Limb (tissue), 2 donors: ENCODE measurements at regions not wholly inside any gene's neighbourhood (a gene's known extent, or its start where the extent isn't known, plus 50 kb on each side); places are given as distances from the start of the nearest gene placed in this dataset.
"Not testable (repeated sequence)": the region's sequence is repeated elsewhere in the genome, so short reads cannot be mapped to it uniquely, and the experiment has no call there.

Experiments
- DNase-seq, 2 donors: peaks; one replicate each; pipeline ENCODE4 v3.0.0-alpha.2; 2016; ENCODE audit errors: extremely low spot score in 2 of 2

DNA sequence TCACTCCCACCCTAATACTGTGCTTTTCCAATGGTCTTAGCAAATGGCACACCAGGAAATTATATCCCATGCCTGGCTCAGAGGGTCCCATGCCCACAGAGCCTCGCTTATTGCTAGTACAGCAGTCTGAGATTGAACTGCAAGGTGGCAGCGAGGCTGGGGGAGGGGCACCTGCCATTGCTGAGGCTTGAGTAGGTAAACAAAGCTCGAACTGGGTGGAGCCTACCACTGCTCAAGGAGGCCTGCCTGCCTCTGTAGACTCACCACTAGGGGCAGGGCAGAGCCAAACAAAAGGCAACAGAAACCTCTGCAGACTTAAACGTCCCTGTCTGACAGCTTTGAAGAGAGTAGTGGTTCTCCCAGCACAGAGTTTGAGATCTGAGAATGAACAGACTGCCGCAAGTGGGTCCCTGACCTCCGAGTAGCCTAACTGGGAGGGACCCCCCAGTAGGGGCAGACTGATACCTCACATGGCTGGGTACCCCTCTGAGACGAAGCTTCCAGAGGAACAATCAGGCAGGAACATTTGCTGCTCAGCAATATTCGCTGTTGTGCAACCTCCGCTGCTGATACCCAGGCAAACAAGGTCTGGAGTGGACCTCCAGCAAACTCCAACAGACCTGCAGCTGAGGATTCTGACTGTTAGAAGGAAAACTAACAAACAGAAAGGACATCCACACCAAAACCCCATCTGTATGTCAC is 150.7 kb upstream of the FOXA2 start:
- DNase-seq = not testable (repeated sequence)

DNA sequence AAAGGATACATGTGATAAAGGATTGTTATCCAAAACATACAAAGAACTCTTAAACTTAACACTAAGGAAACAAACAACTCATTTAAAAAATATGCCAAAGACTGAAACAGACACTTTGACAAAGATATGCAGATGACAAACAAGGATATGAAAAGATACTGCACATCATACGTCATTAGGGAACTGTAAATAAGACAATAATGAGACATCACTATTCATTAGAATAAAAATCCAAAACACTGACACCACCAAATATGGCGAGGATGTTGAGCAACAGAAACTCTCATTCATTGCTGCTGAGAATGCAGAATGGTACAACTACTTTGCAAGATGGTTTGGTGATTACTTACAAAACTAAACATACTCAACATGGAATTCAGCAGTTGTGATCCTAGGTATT is 156.5 kb upstream of the FOXA2 start:
- no peak for DNase-seq

DNA sequence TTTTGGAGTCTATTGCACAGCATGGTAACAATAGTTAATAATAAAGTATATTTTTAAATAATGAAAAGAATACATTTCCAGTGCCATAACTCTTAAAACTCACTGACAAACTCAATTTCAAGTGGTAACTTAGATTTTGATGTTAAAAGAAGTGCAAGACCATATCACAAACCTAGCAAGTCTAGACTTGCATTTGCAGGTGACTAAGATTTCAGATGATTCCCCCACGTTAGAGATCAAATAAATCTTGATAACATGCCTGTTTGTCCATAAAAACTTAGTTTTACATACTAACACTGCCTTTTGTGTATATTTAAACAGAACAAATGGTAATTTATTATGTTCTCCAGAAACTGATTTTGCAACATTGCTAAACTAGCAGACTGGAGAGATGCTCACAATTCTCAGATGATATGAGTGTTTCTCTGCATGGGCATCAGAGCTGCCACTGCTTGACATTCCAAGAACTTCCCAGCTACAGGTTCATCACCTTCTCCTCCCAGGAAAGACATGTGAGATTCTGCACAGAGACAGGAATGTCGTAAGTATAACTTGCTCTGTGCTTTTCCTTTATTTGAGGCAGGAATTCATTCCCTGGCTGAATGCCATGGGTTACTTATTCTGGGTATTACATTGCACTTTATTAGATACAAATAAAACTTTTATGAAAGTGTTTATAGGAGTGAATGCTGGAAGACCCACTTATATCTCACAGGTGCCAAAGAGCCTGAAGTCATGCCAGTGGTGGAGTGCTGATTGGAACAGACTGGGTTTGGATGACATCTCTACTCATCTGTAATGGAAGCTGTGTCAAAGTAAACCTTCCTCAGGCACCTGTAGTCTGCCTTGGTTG is 160.2 kb upstream of the FOXA2 start:
- no peak for DNase-seq

DNA sequence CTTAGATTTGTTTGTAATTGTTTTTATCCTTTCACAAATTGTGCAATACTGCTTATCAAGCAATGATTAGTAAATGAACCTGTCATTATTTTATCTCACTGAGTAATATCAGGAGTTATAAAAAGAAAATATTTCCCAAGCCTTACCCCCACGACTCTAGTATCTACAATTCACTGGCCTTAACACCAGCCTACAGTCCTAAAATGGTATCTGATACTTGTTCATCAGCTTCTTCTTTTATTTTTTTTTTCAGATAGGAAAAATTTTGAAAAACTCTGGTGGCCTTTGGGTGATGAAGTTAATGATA is 160.8 kb upstream of the FOXA2 start:
- DNase-seq = no peak

DNA sequence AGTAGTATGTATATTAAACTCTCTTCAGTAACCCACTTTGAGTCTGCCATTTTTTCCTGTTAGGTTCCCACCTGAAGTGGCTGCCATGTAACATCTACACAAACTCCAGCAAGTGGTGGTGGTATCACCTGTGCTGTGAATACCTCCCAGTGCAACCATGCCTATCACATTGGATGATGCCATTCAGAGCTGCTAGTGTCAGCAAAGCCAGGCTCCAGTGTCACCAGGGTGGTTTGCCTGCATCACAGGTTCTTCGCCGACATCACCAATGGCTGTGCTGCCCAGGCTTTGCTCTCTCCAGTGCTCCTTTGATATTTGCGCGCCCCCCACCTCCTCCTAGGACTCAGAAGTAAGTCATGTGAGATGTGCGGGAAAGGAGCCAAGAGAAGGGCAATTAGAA is 162.6 kb upstream of the FOXA2 start:
- no peak for DNase-seq

DNA sequence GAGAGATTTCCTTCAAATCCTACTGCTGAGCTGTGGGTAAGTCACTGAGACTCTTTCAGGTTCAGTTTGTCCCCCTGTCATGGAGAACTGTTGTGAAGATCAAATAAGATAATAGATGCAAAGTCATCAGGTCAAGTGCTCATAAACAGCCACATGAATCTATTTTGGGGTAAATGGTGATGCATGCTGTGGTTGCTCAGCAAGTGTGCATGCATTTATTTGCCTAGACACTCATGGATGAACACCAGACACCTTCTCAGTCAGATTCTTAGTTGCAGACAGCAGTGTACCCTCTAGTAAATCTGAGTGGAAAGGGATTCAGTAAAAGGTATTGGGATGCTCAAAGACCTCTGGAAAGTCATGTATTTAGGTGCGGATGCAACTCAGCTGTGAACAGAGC is 168.0 kb upstream of the FOXA2 start:
- no peak for DNase-seq

DNA sequence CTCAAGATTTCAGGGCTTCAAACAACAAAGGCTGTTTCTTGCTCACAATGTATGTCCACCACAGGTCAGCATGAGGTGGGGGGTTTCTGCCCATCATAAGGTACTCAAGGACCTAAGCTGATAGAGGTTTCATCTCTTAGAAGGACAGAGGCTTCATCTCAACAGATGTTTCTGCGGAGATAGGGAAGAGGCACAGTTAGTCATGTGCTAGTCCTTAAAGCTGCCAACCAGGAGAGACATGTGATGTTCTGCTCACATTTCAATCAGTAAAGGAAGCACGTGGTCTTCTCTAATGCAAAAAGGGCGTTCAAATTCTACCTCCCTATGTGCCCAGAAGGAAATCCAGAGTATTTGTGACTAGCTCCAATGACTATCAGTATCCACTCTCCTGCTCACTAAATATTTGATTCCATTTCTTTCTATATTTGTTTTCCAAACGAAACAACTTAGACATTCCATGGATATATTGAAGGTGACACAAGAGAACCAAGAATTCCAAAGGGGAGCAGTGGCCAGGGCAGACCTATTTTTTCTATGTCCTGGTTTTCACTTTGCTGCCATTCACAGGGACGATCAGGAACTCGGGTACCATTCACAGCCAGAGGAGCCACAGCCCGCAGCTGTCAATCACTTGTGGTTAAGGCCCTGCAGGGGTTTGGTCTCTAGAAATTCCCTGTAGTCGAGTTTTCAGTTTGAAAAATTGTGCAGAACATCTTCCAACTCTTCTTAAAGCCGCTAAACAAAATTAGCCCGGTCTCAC is 173.2 kb upstream of the FOXA2 start:
- no peak for DNase-seq

DNA sequence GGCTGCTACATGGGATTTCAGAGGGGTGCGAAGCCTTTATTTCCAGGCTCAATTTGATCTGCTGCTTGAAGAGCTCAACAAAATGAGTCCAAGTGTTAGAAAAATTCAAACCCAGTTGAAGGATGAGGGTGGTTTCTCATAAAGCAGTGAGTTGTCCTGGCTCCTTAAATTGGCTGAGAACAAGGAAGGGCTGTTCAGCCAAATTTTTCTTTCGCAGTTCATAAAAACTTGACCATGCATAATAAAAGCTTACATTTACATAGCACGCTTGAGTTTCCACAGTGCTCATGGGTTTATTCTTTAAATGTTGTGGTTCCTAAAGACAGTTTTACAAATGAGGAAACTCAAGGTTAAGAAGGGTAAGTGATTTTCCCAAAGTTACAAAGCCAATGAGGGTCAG is 174.4 kb upstream of the FOXA2 start:
- DNase-seq = no peak

DNA sequence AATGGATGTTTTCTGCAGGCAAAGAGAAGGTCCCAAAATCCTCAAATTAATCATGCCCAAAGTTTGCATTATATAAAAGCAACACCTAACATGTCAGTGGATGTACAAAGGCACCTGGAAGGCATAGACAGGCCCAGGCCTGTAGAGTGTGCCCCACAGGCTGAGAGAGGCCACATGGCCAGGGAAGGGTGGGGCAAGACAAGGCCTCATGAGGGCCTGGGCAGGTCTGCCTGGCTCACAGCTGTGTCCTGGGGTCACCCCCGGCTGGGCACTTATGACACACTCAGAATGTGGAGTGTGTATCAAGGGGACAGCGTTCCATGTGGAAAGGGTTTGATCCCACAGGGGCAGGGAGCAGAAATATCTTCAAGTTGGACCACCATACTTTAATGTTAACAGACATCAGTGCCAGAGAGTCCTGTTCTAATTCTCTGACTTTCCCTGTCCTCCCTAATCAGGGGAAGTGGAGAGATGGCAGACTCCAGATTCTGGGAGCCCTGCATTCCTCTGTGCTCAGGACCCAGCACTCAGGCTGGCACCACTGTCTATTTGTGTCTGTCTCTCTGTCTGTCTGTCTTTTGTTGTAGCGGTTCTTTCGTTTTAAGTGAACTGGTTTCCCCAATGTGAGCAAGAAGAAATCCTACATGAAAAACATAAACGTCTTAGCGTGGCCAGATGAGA is 178.3 kb upstream of the FOXA2 start:
- DNase-seq = no peak

DNA sequence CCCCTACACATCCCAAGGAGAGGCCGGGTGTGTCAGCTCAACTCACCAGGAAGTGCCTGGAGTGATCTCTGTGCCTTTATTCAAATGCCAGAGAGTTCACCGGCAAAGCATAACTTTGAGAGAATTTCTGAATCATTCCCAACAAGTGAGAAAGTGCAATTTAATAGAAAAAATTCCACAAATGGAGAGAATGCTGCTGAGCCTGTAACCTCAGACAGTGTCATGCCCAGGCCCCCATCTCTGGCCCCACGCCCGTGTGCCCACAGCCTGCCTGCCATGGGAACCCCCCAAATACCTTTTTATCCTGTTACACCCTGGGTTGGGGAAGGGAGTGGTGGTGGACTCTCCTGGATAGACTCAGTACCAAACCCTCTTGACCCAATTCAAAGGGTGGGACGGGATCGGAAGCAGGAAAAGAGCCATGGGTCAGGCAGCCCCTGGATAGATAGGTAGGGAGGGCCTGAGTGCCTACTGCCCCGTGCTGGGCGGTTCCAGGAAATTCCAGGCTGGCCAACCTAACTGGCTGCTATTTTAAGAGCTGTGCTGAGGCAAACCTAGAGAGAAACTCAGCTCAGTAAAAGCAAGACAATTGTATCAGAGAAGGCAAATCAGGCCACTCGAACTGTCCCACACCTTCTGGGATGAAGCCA is 179.0 kb upstream of the FOXA2 start:
- no peak for DNase-seq

DNA sequence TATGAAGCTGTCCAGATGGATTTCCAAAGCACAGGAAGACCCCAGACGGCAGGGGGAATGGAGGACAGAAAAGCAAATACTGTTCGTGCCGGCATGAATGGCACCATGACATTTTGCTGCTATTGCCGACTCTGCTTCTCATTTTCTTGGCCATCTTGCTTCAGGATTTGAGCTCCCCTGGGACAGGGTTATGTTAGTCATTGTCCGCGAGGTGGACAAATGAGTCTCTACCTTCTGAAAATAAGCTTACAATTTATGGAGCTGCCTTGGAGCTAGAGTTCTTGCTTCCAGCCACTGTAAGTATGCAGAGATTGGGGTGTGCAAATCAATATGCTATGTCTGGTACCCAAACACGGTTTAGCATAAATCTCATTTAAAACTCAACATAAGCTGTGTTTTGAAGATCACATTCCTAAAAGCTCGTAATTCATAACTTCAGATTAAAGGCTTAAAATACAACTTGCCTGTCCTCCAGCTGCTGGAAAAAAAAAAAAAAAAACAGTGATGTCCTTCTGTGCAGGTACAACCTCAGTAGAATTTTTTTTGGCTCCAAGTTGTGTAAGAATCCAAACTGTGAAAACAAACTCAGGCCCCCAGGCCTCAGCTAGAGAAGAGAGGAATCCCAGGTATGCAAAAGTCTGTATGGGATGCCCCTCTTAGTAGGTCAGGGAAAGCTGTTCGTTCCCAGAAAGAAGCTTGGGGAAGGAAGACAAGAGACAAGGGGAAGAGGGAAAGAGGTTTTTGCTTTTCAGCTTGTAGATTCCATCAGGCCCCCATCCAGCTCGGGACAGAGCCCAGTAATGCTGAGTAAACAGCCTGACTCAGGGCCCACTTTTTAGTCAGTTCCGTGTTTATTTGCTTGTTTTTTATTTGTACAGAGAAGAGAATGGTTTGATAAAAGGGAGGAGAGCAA is 184.2 kb upstream of the FOXA2 start:
- DNase-seq = no peak

DNA sequence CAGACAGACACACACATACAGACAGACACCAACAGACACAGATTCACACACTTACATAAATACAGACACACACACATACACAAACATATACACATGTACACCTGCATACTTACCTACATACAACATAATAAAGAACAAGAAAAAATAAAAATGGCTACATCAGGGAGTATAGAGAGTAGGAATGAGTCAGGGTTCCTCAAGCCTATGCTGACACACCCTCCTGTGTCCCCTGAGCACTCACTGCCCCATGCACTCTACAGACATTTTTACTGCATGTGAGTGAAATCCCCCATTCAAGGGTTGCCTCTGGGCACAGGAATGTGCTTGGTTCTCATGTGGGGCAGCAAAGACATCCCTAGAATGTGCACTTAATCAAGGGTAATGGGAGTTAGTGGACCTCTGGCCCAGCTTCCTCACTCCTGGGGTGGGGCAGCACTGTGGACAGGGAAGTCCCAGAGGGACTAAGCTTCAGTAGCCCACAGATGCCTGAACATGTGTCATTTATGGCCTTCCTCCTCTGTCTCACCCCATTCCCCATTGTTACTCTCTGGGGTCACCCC is 185.9 kb upstream of the FOXA2 start:
- DNase-seq = no peak

DNA sequence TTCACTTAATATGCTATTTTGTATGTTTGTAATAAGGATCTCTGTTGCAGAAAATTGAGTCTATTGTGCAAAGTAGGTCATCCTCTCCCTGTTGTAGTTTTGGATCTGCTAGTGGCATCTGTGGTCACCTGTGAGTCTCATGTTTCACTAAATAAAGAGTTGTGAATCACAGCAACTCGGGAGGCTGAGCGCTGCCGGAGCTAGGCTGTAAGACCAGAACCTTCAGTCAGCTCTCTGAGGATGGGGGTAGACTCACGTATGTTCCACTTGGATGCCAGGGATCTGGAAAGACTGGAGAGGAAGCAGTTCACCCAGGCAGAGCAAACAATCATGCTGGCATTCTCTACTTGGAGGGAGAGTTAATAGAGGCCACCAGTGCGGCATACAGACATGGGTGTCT is 187.3 kb upstream of the FOXA2 start:
- DNase-seq = no peak

DNA sequence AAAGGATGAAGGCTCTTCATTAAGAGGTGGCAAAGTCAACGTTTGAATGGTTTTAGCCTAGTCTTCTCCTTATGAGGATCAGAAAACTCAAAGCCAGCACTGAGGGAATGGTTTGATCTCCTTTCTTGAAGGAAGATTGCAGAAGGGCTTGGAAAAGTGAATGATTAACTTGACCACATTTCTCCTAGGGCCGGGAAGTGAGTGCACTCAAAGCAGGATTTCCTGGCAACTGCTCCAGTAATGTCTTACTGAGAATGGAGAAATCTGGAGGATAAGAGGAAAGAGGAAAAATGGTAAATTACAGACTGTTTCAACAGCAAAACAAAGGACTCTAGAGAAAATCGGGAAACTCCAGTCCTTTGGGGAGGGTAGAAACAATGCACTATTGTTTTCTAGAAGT is 189.0 kb upstream of the FOXA2 start:
- DNase-seq = no peak

DNA sequence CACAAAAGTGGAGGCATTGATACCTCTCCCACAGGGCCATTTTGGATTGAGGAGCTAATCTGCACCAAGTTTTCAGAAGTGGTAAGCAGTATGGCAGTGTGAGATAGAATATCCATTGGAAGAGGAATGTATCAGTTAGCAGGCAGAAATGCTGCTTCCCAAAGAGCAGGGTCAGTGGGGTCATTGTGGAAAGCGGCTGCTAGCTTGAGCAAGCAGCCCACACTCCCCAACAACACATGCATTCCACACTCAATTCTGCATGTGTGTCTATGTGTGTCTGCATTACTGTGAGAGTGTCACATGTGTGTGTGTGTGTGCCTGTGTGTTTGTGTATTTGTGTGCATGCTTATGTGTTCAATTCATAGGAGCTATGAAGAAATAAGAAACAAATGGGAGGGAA is 190.9 kb upstream of the FOXA2 start:
- no peak for DNase-seq

DNA sequence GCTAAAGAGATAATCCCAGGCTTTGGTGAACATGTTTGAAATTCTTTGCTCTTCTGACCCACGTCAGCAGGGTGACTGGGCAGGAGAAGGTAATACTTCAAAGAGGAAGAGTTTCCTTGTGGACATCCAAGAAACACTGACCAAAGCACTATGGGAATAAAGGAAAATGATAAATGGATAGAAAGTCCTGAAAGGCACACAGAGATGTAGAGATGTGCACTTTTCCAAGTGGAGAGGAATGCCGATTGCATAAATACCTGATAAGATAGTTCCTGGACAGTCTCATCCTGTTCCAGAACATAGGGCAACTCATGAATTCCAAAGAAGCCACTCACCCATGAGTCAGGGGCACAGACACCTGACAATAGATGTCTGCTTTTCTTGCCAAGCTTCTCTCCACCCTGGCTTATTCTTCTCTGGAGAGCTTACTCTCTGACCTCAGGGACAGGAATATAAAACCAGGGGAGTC is 191.3 kb upstream of the FOXA2 start:
- no peak for DNase-seq

DNA sequence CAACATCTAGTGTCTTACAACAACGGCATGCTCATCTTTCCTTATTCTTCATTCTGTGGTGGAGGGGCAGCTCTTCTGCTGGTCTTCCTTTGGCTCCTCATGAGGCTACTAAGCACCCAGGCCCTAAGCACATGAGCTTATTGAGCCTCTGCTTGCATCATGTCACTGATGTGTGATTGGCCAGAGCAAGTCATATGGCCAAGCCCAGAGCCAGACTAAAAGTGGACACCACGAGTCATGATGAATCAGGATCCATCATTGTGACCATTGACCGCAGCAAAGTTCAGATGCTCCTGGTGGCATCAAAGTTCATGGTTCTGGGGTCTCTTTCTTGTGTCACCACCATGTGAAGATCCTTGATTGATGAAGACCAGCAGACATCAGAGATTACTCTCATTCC is 192.0 kb upstream of the FOXA2 start:
- DNase-seq = no peak

DNA sequence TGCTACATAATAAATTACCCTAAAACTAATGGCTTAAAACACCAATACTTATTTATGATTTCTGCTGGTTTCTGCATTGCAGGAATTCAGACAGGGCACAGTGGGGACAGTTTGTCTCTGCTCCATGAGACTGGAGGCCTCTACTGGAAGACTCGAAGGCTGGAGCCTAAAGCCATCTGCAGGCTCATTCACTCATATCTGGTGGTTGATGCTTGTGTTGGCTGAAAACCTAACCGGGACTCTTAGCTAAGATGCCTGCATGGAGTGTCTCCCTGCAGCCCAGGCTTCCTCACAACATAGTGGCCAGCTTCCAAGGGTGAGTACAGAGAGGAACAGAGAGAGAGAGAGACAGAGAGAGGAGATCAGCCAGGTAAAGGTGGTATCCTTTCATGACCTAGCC is 195.5 kb upstream of the FOXA2 start:
- DNase-seq = no peak

DNA sequence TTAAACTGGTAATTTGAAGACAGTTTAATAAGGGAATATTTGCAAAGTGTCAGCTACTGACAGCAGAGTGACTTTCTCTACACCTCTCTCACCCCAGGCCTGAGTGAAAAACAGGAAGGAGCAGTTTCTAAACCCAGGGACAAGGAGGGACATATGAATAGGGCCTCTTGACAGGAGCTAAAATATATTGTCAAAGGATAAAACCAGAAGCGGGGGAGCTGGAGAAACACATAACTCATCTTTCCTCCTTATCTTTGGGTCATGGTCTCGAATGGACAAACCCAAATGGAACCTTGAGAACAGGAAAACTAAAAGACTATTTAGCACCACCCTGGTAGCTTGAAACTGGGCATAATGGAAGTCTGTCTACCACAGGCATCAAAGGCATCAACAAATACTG is 197.5 kb upstream of the FOXA2 start:
- DNase-seq = no peak

DNA sequence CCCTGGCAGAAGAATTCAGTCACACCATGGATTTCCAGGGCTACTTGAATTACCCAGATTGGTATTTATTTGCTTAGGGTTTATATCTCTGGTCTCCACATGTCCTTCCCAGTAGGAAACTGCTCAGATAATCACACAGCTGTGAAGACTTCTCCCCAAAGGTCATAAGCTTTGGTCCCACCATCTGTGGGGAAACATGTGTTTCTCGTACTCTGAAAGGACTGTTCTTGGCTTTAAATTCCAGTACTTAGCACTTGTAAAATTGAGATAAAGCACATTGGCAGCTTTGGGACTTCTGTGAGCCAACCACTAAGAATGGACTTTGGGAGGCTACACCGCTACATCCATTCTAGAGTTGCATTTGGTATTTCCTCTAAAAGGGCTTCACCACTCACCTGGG is 205.3 kb upstream of the FOXA2 start:
- peak in 1 of 2 donors; percentile 62 for DNase-seq
